Ishikawa (cell line): ENCODE measurements at regions not wholly inside any gene's neighbourhood (a gene's known extent, or its start where the extent isn't known, plus 50 kb on each side); places are given as distances from the start of the nearest gene placed in this dataset.

Experiments used
- MAX ChIP-seq: IDR thresholded peaks from 2 replicates; pipeline ENCODE4 v1.6.1; 2012
- REST ChIP-seq: IDR thresholded peaks from 2 replicates; pipeline ENCODE4 v1.6.1; 2012; ENCODE audit warnings: low read depth, mild to moderate bottlenecking

GRCh38 chr5:8784692-8785091 lies 761.2 kb downstream of the SEMA5A start:
- TF ChIP-seq REST (no peak), MAX (no peak)
